Endothelial cell of umbilical vein (primary cell): ENCODE measurements at regions not wholly inside any gene's neighbourhood (a gene's known extent, or its start where the extent isn't known, plus 50 kb on each side); places are given as distances from the start of the nearest gene placed in this dataset.

Experiments used
- BruUV-seq: library from RNA; stranded (reverse); fragments of 400-500 nt; replicated peaks from 2 replicates; lab custom pipeline; 2021; lab: Mats Ljungman, UMichigan
- CTCF ChIA-PET: fragments of 300-600, 350-600 bp; sonication (Branson Sonifier 250); formaldehyde crosslinking; loops from one replicate; lab custom pipeline; 2021; ENCODE audit warnings: antibody characterized with exemption, inconsistent platforms; lab: Charles Lee
- POLR2A ChIA-PET: fragments of 300-600, 350-600 bp; sonication (Branson Sonifier 250); formaldehyde crosslinking; loops from one replicate; lab custom pipeline; 2021; ENCODE audit warnings: antibody characterized with exemption, inconsistent platforms; lab: Charles Lee
- DNase-seq: peaks from one replicate; pipeline ENCODE4 v3.0.0-alpha.2; 2011; ENCODE audit warnings: low read depth, low spot score
- FAIRE-seq: peaks from 2 replicates; lab custom pipeline; 2011; peaks lifted over from hg19 to GRCh38; lab: Jason Lieb, UNC
- H2AFZ ChIP-seq: 2 replicates; pipeline ENCODE4 v1.6.0; 2012; ENCODE audit warnings: low read depth, low read length, control low read depth, inconsistent platforms
- H3K27ac ChIP-seq: 2 replicates; pipeline ENCODE4 v1.5.1; 2011; ENCODE audit warnings: low read depth, mild to moderate bottlenecking, control low read depth, low read length, moderate library complexity; ENCODE audit not compliant: insufficient read depth
- H3K27me3 ChIP-seq, 2 experiments: 2 replicates each; pipeline versions ENCODE4 v1.6.0 to v1.6.1; 2011; ENCODE audit warnings: low read length in 2 of 2, mixed read lengths in 1 of 2; ENCODE audit not compliant: control insufficient read depth in 2 of 2, insufficient read depth in 2 of 2
- H3K36me3 ChIP-seq, 2 experiments: 2 replicates in 1 of 2; 3 replicates in 1 of 2; pipeline ENCODE4 v1.5.1; 2011; ENCODE audit warnings: low read length in 2 of 2, mild to moderate bottlenecking in 1 of 2, moderate library complexity in 1 of 2; ENCODE audit not compliant: control insufficient read depth in 2 of 2, insufficient read depth in 2 of 2; ENCODE audit errors: extremely low read depth in 1 of 2
- H3K4me1 ChIP-seq: 3 replicates; pipeline ENCODE4 v1.5.1; 2011; ENCODE audit warnings: mild to moderate bottlenecking, low read length; ENCODE audit not compliant: control insufficient read depth, insufficient read depth; ENCODE audit errors: extremely low read depth
- H3K4me2 ChIP-seq: 2 replicates; pipeline ENCODE4 v1.6.1; 2011; ENCODE audit warnings: low read length, control low read depth, mixed read lengths; ENCODE audit not compliant: insufficient read depth
- H3K4me3 ChIP-seq, 3 experiments: fragments of 200-600 bp in 1 of 3; sonication (generic), shearing (Covaris generic) in 1 of 3; replicated peaks in 1 of 3; 2 replicates each; pipeline ENCODE4 v1.5.1; 2011 to 2016; ENCODE audit warnings: control low read depth in 3 of 3, low read length in 3 of 3, mild to moderate bottlenecking in 2 of 3, inconsistent platforms in 1 of 3, low read depth in 1 of 3, moderate library complexity in 1 of 3; ENCODE audit not compliant: insufficient read depth in 1 of 3
- H3K79me2 ChIP-seq: 2 replicates; pipeline ENCODE4 v1.6.0; 2012; ENCODE audit warnings: low read length, inconsistent platforms; ENCODE audit not compliant: control insufficient read depth, insufficient read depth
- H3K9ac ChIP-seq: replicated peaks from 2 replicates; pipeline ENCODE3; 2011; ENCODE audit warnings: low read length, control low read depth; ENCODE audit not compliant: insufficient read depth; ENCODE audit errors: extremely low read depth
- H3K9me1 ChIP-seq: replicated peaks from 3 replicates; pipeline ENCODE4 v1.6.0; 2011; ENCODE audit warnings: mild to moderate bottlenecking, low read length; ENCODE audit not compliant: control insufficient read depth, insufficient read depth; ENCODE audit errors: extremely low read depth
- H3K9me3 ChIP-seq: replicated peaks from 2 replicates; pipeline ENCODE4 v1.5.1; 2012; ENCODE audit warnings: low read length, inconsistent platforms; ENCODE audit not compliant: control insufficient read depth, insufficient read depth
- H4K20me1 ChIP-seq: replicated peaks from 2 replicates; pipeline ENCODE3; 2011; ENCODE audit warnings: mild to moderate bottlenecking, low read length; ENCODE audit not compliant: control insufficient read depth, insufficient read depth; ENCODE audit errors: extremely low read depth
- EZH2 ChIP-seq: IDR thresholded peaks from 2 replicates; pipeline ENCODE4 v1.6.1; 2012; ENCODE audit warnings: borderline replicate concordance, low read depth, mild to moderate bottlenecking, moderate library complexity, low read length, inconsistent platforms; ENCODE audit not compliant: severe bottlenecking
- FOS ChIP-seq: IDR thresholded peaks from 2 replicates; pipeline ENCODE4 v1.6.1; 2011; ENCODE audit warnings: mild to moderate bottlenecking, low read length, moderate library complexity, borderline replicate concordance; ENCODE audit not compliant: insufficient read depth
- GATA2 ChIP-seq: IDR thresholded peaks from 2 replicates; pipeline ENCODE4 v1.7.0; 2011; ENCODE audit warnings: low read depth, mild to moderate bottlenecking, moderate library complexity, mixed read lengths, low read length; ENCODE audit not compliant: insufficient read length, insufficient read depth
- JUN ChIP-seq: IDR thresholded peaks from 2 replicates; pipeline ENCODE4 v1.6.1; 2011; ENCODE audit warnings: borderline replicate concordance, low read depth; ENCODE audit not compliant: insufficient read length, insufficient read depth
- MYC ChIP-seq: IDR thresholded peaks from one replicate; pipeline ENCODE4 v1.6.1; 2011; ENCODE audit warnings: mild to moderate bottlenecking, low read depth, low read length
- POLR2A ChIP-seq: IDR thresholded peaks from 2 replicates; pipeline ENCODE4 v1.6.1; 2012; ENCODE audit warnings: low read depth, mild to moderate bottlenecking, control low read depth, low read length
- POLR2AphosphoS5 ChIP-seq: IDR thresholded peaks from 2 replicates; pipeline ENCODE4 v1.6.1; 2012; ENCODE audit warnings: low read depth, mild to moderate bottlenecking, control low read depth, low read length, moderate library complexity; ENCODE audit not compliant: insufficient read depth
- dilution Hi-C: fragments of 300-500 bp; cut with MboI; formaldehyde crosslinking; loops from one replicate; pipeline ENCODE4 v1.15.0; 2019; ENCODE audit warnings: low sequenced_read_pairs; ENCODE audit not compliant: extremely low pct_ligation_motif_present
- intact Hi-C: fragments of 100-400 bp; cut with micrococcal nuclease; formaldehyde crosslinking; loops from one replicate; pipeline ENCODE4 v1.10.0; 2022
- TF ChIP-seq, protein P1 (sequence below), 2 donors: IDR thresholded peaks; 1 replicate in 1 of 2; 2 replicates in 1 of 2; pipeline ENCODE4 v1.5.1; 2011; ENCODE audit warnings: low read length in 2 of 2, mild to moderate bottlenecking in 2 of 2, moderate library complexity in 2 of 2, control low read depth in 1 of 2, inconsistent platforms in 1 of 2, low read depth in 1 of 2; ENCODE audit not compliant: insufficient read depth in 1 of 2; ENCODE audit errors: extremely low read depth in 1 of 2
- TF ChIP-seq, protein P2 (sequence below): IDR thresholded peaks from 2 replicates; pipeline ENCODE4 v1.6.1; 2011; ENCODE audit not compliant: insufficient read depth, insufficient read length

DNA sequence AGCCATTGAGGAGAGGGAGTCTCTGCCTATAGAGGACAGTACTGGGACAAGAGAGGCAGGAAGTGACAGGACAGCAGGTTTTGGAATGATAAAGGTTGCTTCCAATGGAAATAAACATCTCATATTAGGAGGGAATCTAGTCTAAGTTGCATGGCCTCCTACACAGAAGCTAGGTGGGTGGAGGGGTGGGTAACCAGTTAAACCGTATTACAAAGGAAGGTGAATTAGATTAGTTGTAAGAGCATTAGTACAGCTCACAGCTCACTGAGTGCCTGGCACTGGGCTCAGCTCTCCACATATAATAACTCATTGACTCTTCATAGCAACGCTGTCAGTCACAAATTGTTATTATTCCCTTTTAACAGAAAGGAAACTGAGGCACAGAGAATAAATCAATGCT lies 468.1 kb downstream of the PTPRU start:
- Histone ChIP-seq H3K9me1 (no peaks in the 10 kb centered on the region), H3K79me2 (no peaks in the 10 kb centered on the region), H3K27ac (no peak overlapping the region), H3K9me3 (no peaks in the 10 kb centered on the region), H3K4me2 (no peak overlapping the region), H3K27me3 (peaks cover 10 to 16% of the 10 kb centered on the region in 2 experiments), H3K36me3 (no peaks in the 10 kb centered on the region), H4K20me1 (no peaks in the 10 kb centered on the region), H3K4me3 (no peak overlapping the region), H3K4me1 (peaks cover 18% of the 10 kb centered on the region), H2AFZ (no peak overlapping the region), H3K9ac (no peak overlapping the region)
- FAIRE-seq (no peak), DNase-seq (no peak)
- CTCF ChIA-PET: interaction anchor here (1.1 to 6.4 kb wide), 15 partner anchors 10 to 1012 kb away, joined by 3 to 71 read pairs (median 8); no protein-coding TSS in a partner anchor
- BruUV-seq: no TSS peak
- TF ChIP-seq MYC: no peak
- TF ChIP-seq JUN: no peak
- TF ChIP-seq, protein P1, sequence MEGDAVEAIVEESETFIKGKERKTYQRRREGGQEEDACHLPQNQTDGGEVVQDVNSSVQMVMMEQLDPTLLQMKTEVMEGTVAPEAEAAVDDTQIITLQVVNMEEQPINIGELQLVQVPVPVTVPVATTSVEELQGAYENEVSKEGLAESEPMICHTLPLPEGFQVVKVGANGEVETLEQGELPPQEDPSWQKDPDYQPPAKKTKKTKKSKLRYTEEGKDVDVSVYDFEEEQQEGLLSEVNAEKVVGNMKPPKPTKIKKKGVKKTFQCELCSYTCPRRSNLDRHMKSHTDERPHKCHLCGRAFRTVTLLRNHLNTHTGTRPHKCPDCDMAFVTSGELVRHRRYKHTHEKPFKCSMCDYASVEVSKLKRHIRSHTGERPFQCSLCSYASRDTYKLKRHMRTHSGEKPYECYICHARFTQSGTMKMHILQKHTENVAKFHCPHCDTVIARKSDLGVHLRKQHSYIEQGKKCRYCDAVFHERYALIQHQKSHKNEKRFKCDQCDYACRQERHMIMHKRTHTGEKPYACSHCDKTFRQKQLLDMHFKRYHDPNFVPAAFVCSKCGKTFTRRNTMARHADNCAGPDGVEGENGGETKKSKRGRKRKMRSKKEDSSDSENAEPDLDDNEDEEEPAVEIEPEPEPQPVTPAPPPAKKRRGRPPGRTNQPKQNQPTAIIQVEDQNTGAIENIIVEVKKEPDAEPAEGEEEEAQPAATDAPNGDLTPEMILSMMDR (IDR thresholded peaks at IDR 0.05; ENCODE audit: extremely low read depth in 1 of 2, insufficient read depth in 1 of 2, low read depth in 1 of 2, low read length in 2 of 2): no peak
- TF ChIP-seq, protein P2, sequence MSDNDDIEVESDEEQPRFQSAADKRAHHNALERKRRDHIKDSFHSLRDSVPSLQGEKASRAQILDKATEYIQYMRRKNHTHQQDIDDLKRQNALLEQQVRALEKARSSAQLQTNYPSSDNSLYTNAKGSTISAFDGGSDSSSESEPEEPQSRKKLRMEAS: no peak
- no peak for TF ChIP-seq GATA2
- no peak for TF ChIP-seq FOS
- TF ChIP-seq EZH2: no peak
- no peak for TF ChIP-seq POLR2A
- TF ChIP-seq POLR2AphosphoS5: no peak
- dilution Hi-C loops: no loop called here
- intact Hi-C loops: no loop called here
- POLR2A ChIA-PET: no interaction called here
